ENCODE measurements at regions not wholly inside any gene's neighbourhood (a gene's known extent, or its start where the extent isn't known, plus 50 kb on each side); places are given as distances from the start of the nearest gene placed in this dataset.

DNA sequence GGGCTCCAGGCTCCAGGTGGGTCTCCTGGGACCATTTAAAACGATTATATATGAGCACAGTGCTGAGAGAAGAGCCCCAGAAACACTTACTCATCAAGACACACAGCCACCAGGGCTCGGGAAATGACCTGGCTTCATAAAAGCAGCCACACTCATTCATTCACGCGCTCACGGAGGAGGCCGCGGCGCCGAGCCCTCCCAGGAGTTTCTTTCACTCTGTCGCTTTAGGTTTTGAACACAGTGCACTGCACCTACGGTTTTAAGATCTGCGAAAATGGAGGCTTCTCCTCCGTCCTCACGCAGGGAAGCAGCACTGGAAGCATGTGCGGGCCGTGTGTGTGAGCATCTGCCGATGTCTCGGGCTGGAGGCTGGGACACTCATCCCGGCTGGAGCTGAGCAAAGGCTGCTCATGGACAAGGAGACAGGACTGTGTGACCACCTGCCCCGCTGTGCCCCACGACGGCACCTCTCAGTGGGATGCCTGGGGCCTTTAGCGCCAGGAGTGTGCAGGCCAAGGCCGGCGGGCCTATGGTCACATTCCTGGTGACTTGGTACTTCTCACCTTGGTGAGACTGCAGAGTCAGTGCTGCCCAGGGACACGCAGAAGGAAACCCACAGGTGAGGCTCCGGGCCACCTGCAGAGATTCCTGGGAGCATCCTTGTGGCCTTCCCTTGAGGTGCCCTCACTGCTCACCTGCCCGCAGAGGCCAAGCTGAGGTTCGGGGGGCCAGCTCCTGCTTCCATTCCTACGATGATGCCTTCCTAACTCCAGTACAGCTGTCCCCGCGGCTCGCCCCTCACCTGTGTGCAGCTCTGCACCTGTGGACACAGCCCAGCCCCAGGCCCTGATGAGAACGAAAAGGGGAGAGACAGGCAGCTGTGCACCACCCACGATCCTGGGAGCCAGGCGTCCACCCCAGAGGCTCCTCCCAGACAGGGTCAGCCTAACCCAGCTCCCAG, 872.0 kb downstream of the BRD1 start:
- DNase-seq = no peak

GRCh38 chr22:48954781-48955311, 872.8 kb downstream of the BRD1 start:
- no peak for DNase-seq

DNA sequence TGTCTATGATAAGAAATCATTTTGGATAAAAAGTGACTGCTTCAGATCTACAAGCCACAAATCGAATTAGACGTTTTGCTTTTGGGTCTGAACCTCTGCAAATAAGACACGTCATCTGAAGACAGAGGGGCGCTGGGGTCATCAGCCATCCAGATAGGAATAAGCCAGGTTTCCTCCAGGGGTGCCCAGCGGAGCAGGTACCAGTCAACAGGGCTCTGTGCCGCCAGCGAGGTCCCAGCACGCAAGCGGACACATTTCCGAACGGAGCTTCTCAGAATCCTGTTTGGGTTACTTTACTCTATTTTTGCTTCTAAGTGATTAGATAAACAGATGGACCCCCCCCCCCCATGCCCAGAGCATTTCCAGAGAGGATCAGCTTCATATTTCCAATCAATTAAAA, 873.8 kb downstream of the BRD1 start:
- no peak for DNase-seq

GRCh38 chr22:48953103-48953720, 874.5 kb downstream of the BRD1 start:
- no peak for DNase-seq

- no peak for DNase-seq
These were observed 875.2 kb downstream of the BRD1 start for GRCh38 chr22:48952256-48953102.

- no peak for DNase-seq
These were observed 875.8 kb downstream of the BRD1 start for GRCh38 chr22:48951836-48952235.

- DNase-seq = no peak
These were observed 877.3 kb downstream of the BRD1 start for GRCh38 chr22:48950151-48950915.

DNA sequence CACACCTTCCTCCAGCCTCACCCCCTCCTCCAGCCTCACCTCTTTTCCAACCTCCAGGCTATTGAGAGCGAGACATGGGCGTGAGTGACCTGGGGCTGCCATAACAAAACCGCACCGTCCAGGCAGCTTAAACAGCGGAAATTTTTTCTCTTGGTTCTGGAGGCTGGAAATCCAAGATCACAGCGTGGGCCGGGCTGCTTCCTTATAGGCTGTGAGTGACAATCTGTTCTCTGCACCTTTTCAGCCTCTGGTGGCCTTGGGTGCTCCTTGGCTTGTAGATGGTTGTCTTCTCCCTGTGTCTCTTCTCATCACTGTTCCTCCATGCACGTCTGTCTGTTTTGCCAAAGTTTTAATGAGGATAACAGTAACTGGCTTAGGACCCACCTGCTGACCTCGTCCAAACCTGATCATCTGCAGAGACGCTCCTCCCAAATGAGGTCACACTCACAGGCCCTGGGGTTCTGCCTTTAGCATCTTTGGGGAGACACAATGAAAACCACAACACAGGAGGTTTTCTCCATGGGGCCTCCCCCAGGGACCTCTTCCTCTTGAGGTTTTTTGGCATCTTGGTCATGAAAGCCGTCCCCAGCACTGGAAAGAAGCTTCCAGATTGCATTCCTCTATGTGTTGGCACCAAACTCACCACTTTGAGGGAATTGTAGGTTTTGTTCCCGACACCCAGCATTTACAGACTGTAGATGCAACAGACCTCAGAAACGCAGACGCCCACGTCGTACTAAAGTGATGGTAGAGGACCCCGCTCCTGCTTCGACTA, 878.1 kb downstream of the BRD1 start:
- no peak for DNase-seq

GRCh38 chr22:48948575-48949170, 879.0 kb downstream of the BRD1 start:
- DNase-seq = no peak

DNA sequence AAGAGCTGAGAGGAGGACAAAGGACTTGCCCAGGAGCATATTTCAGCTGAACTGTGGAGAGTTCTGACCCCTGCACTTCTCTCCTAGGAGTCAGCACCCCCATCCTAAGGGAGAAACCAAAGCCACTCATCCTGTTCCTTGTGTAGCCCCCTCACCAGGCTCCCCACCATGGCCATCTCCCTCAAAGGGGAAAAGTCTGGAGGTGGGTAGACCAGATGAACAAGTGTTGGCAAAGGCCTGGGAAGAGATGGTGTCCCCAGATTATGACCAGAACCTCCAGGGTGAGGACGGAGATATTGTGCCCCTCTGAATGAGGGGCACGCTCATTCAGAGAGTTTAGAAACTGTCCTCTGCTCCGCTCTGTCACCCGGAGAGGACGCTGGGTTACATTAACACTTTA, 880.0 kb downstream of the BRD1 start:
- DNase-seq = no peak

DNA sequence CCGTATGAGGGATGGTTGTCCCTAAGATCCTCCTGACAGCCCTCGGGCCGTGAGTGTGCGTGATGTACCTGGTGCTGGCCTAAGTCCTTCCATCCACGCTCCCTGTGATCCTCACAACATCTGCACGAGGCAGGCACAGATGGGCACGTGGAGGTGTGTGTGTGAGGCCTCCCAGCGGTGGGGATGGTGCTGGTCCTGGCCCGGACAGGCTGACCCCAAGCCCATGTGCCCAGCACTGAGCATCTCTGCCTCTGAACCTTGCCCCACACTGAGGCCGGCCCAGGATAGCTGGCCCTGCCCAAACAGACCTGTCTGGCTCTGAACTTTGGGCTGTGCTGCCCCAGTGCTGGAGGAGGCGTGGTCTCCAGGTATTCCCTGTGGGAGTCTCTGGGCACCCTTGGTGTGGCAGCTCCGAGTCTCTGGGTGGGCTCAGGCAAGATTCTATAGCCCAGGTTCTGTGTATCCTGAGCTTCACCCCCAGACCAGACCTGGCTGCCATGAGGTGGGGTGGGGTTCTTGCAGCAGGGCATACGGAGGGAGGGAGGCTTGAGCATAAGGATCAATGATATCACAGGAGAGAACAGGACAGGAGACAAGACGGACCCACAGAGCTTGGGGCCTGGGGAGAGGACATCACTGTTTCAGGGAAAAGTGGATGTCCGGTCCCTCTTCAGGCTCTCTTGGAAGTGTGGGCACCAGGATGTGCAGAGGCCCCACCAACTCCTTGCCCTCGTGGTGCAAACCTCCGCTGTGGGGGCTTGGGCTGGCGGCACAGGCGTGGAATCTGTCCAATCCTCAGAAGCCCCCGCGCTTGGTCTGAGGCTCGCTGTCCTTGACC, 881.8 kb downstream of the BRD1 start:
- DNase-seq = no peak

GRCh38 chr22:48944751-48945620, 882.7 kb downstream of the BRD1 start:
- no peak for DNase-seq

GRCh38 chr22:48944433-48944750, 883.3 kb downstream of the BRD1 start:
- DNase-seq = no peak

DNA sequence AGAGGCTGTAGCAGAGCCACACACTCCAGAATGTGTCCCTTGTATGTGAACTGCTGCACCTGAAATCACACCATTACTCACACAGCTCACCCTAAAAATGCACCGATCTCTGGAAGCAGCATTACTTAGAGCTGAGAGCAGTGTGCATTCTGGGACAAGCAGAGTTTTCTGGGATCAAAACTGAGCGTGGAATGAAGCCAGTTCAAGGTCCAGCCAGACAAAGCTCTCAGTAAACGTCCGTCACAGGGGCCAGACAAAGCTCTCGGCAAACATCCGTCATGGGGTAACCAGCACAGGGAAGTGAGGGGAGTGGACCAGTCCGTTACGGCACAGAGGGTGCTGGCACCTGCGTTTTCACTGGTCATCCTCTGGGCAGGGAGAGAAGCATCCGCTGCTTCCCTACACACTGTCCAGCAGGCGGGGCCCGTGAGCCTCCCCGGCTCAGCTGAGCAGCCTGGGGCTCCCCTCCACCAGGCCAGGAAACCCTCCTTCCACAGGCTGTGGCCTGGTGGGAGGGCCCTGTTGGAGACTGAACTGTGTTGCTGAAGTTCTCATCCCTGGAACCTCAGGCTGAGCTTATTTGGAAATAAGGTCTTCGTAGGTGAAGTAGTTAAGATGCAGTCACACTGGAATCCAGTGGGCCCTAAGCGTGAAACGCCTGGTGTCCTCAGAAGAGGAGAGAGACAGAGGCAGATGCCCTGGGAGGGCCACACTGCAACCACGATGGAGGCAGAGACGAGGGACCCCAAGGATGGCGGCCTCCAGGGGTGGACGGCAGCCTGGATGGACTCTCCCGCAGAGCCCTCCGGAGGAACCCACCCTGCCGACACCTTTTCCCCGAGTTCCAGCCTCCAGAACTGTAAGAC, 883.9 kb downstream of the BRD1 start:
- peak in 1 of 2 experiments; percentile 22 for DNase-seq

- no peak for DNase-seq
These were observed 884.7 kb downstream of the BRD1 start for GRCh38 chr22:48942698-48943566.

DNA sequence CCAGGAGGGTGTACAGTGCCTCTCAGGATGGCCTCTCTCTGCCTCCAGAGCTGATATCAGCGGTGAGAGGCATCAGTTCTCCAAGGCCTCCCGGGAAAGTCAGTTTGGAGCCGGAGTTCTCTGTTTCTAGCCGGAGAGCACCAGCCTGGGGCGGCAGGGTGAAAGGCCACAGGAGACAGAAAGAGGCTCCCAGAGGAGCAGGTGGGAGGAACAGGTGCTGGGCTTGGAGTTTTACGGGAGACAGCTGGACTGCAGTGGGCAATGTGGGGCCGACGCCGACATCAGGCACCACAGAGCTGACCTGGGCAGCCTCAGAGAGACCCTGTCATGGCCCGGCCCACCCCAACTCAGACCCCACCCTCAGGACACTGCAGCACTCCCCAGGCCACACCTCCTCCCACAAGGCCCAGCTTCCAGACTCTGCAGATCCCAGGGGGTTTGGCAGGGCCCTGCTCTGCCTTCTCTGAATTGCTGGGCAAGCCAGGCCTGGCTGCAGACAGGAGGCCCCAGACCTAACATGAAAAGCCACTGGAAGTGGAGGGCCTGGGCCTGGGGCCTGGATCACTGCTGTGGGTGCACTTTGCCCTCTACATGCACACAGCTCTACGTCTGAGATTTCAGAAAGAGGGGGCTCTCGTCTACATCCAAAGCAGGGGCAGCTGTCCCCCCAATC, 885.6 kb downstream of the BRD1 start:
- DNase-seq = no peak

All from activated T-cell treated with anti-CD3 and anti-CD28 coated beads, Interleukin-2, amount 50 U/mL, for 48 hours (primary cell).